ENCODE measurements at regions not wholly inside any gene's neighbourhood (a gene's known extent, or its start where the extent isn't known, plus 50 kb on each side); places are given as distances from the start of the nearest gene placed in this dataset.
"Not testable (repeated sequence)": the region's sequence is repeated elsewhere in the genome, so short reads cannot be mapped to it uniquely, and the experiment has no call there.

- POLR2A ChIA-PET (ENCODE audit: unreplicated experiment) = no interaction called here
- no peaks in the 10 kb centered on the region for H3F3A ChIP-seq (ENCODE audit: insufficient read depth, low read depth)
- no peak overlapping the region for H2AFZ ChIP-seq
- no peak for DNase-seq
- H3K79me2 ChIP-seq (ENCODE audit: low read depth) = no peaks in the 10 kb centered on the region
- no peak overlapping the region for H3K4me2 ChIP-seq
- TF ChIP-seq EZH2 (IDR thresholded peaks at IDR 0.05; ENCODE audit: low read depth) (no peak), CTCF (conservative IDR thresholded peaks at IDR 0.05) (no peak)
- no peak overlapping the region for H3K27ac ChIP-seq
- H3K4me1 ChIP-seq (replicated peaks; ENCODE audit: insufficient read depth) = no peaks in the 10 kb centered on the region
- BruUV-seq (replicated peaks) = no TSS peak
- intact Hi-C loops (cut with micrococcal nuclease; ENCODE audit: unreplicated experiment) = no loop called here
- H3K9me3 ChIP-seq (ENCODE audit: insufficient read depth, low read depth) = no peaks in the 10 kb centered on the region
- CTCF ChIA-PET = no interaction called here
- H3K36me3 ChIP-seq (ENCODE audit: low read depth) = no peaks in the 10 kb centered on the region
- no peaks in the 10 kb centered on the region for H3K9me2 ChIP-seq (ENCODE audit: insufficient read depth)
- no peaks in the 10 kb centered on the region for H3K27me3 ChIP-seq (ENCODE audit: insufficient read depth, low read depth)
- no peak overlapping the region for H3K4me3 ChIP-seq
- no peaks in the 10 kb centered on the region for H4K20me1 ChIP-seq (ENCODE audit: insufficient read depth)
These were observed 519.7 kb downstream of the DIPK2A start for GRCh38 chr3:144491333-144491732.

- H3K4me2 ChIP-seq; H3F3A ChIP-seq (ENCODE audit: insufficient read depth, low read depth); H3K36me3 ChIP-seq (ENCODE audit: low read depth); POLR2A ChIA-PET (ENCODE audit: unreplicated experiment); H3K4me1 ChIP-seq (replicated peaks; ENCODE audit: insufficient read depth); H3K9me3 ChIP-seq (ENCODE audit: insufficient read depth, low read depth); H2AFZ ChIP-seq; H3K27me3 ChIP-seq (ENCODE audit: insufficient read depth, low read depth); H4K20me1 ChIP-seq (ENCODE audit: insufficient read depth); H3K4me3 ChIP-seq; H3K79me2 ChIP-seq (ENCODE audit: low read depth); H3K27ac ChIP-seq; BruUV-seq (replicated peaks); DNase-seq; H3K9me2 ChIP-seq (ENCODE audit: insufficient read depth); intact Hi-C loops (cut with micrococcal nuclease; ENCODE audit: unreplicated experiment); CTCF ChIA-PET: not testable (repeated sequence)
These were observed 523.0 kb downstream of the DIPK2A start for GRCh38 chr3:144494651-144495050.

- DNase-seq = no peak
- CTCF ChIA-PET = no interaction called here
These were observed 524.7 kb downstream of the DIPK2A start for GRCh38 chr3:144496141-144496835.

More at GRCh38 chr3:144496141-144496835, 524.7 kb downstream of the DIPK2A start:
- POLR2A ChIA-PET (ENCODE audit: unreplicated experiment) = no interaction called here
- H3K27me3 ChIP-seq (ENCODE audit: insufficient read depth, low read depth) = no peaks in the 10 kb centered on the region
- H4K20me1 ChIP-seq (ENCODE audit: insufficient read depth) = no peaks in the 10 kb centered on the region
- H2AFZ ChIP-seq = peak overlapping the region; percentile 70; the same call in 1 of the 2 replicates
- no peak overlapping the region for H3K4me3 ChIP-seq
- no peak overlapping the region for H3K27ac ChIP-seq
- BruUV-seq (replicated peaks) = no TSS peak
- no peaks in the 10 kb centered on the region for H3K79me2 ChIP-seq (ENCODE audit: low read depth)
- H3K36me3 ChIP-seq (ENCODE audit: low read depth) = no peaks in the 10 kb centered on the region
- intact Hi-C loops (cut with micrococcal nuclease; ENCODE audit: unreplicated experiment) = no loop called here
- H3K4me1 ChIP-seq (replicated peaks; ENCODE audit: insufficient read depth) = no peaks in the 10 kb centered on the region
- no peak for TF ChIP-seq CTCF (conservative IDR thresholded peaks at IDR 0.05)
- H3F3A ChIP-seq (ENCODE audit: insufficient read depth, low read depth) = no peaks in the 10 kb centered on the region
- H3K9me3 ChIP-seq (ENCODE audit: insufficient read depth, low read depth) = no peaks in the 10 kb centered on the region
- no peak overlapping the region for H3K4me2 ChIP-seq
- H3K9me2 ChIP-seq (ENCODE audit: insufficient read depth) = no peaks in the 10 kb centered on the region

Measured in PC-9 (cell line).